ENCODE measurements at regions not wholly inside any gene's neighbourhood (a gene's known extent, or its start where the extent isn't known, plus 50 kb on each side); places are given as distances from the start of the nearest gene placed in this dataset.

GRCh38 chr5:18745042-18745987, 1111.1 kb downstream of the TAF11L14 start (continued):
- no peak for TF ChIP-seq FOS (IDR thresholded peaks at IDR 0.05; ENCODE audit: low read depth, low read length)

GRCh38 chr5:18745988-18746615, 1111.8 kb downstream of the TAF11L14 start:
- no peak overlapping the region for H3K27ac ChIP-seq (ENCODE audit: insufficient read depth, low read length)
- H3K9ac ChIP-seq (ENCODE audit: low read depth, low read length) = no peak overlapping the region
- H3K79me1 ChIP-seq (ENCODE audit: low read depth in 1 of 2, low read length in 2 of 2) = no peaks in the 10 kb centered on the region
- no peak overlapping the region for H2AFZ ChIP-seq (replicated peaks; ENCODE audit: low read length, poor library complexity)
- H4K91ac ChIP-seq (ENCODE audit: insufficient read depth, low read depth, low read length) = no peak overlapping the region
- 8% methylated on average over 2 of the region's 9 CpGs; no CpG with 5 or more reads in 1 of the 2 experiments for WGBS, 2 experiments (ENCODE audit: extremely low coverage in 2 of 2, insufficient read length in 1 of 2)
- H3K18ac ChIP-seq (ENCODE audit: low read depth, low read length) = no peak overlapping the region
- no peak for TF ChIP-seq POLR2A (IDR thresholded peaks at IDR 0.05; ENCODE audit: low read depth, low read length)
- no peak for TF ChIP-seq CTCF (conservative IDR thresholded peaks at IDR 0.05; ENCODE audit: low read depth, low read length)
- ChIA-PET POLR2A (ENCODE audit: unreplicated experiment) (no interaction called here), CTCF (no interaction called here)
- H3K4me3 ChIP-seq (ENCODE audit: insufficient read depth, low read depth, low read length) = no peak overlapping the region
- no peaks in the 10 kb centered on the region for H3K27me3 ChIP-seq (ENCODE audit: control insufficient read depth, insufficient read depth, low read length)
- ATAC-seq (ENCODE audit: low read depth) (no peak), DNase-seq (no peak)
- no peak overlapping the region for H2BK15ac ChIP-seq (ENCODE audit: low read depth, low read length)
- H3K9me3 ChIP-seq (ENCODE audit: control insufficient read depth, insufficient read depth, low read length) = peaks cover 13% of the 10 kb centered on the region; the same call in 1 of the 2 replicates
- H2BK5ac ChIP-seq (ENCODE audit: low read depth, low read length, poor library complexity, severe bottlenecking) = no peak overlapping the region
- no peak overlapping the region for H2AK5ac ChIP-seq (ENCODE audit: low read depth, low read length)
- no peak overlapping the region for H2BK20ac ChIP-seq (ENCODE audit: low read depth, low read length)
- in situ Hi-C loops (cut with MboI; ENCODE audit: low sequenced_read_pairs) (no loop called here), dilution Hi-C loops (cut with HindIII; ENCODE audit: low sequenced_read_pairs, unreplicated experiment) (no loop called here), intact Hi-C loops (cut with micrococcal nuclease) (no loop called here)
- no peaks in the 10 kb centered on the region for H3K4me1 ChIP-seq (ENCODE audit: control insufficient read depth, insufficient read depth, low read length)
- no TSS peak for BruUV-seq (replicated peaks)
- no peaks in the 10 kb centered on the region for H4K20me1 ChIP-seq (ENCODE audit: insufficient read depth, low read length)
- no peak overlapping the region for H4K8ac ChIP-seq (ENCODE audit: low read depth in 2 of 2, low read length in 2 of 2)
- H2AK9ac ChIP-seq (replicated peaks; ENCODE audit: low read depth, low read length, poor library complexity) = no peak overlapping the region
- no peak overlapping the region for H2BK120ac ChIP-seq (ENCODE audit: low read depth, low read length)
- no peak overlapping the region for H3K23ac ChIP-seq (ENCODE audit: low read depth, low read length)
- no peak overlapping the region for H3K14ac ChIP-seq (replicated peaks; ENCODE audit: low read depth, low read length)
- no peak overlapping the region for H3K4me2 ChIP-seq (ENCODE audit: low read depth, low read length)
- no peak overlapping the region for H3K4ac ChIP-seq (ENCODE audit: low read depth, low read length)
- no peak overlapping the region for H4K5ac ChIP-seq (ENCODE audit: low read depth, low read length)
- H3K56ac ChIP-seq (ENCODE audit: extremely low read depth, insufficient read depth, low read length) = no peak overlapping the region
- H3K9me1 ChIP-seq (ENCODE audit: insufficient read depth, low read length) = no peaks in the 10 kb centered on the region
- H3K36me3 ChIP-seq (ENCODE audit: control insufficient read depth, insufficient read depth, low read length) = no peaks in the 10 kb centered on the region

Data from IMR-90 (cell line).